B cell (primary cell): ENCODE measurements at regions not wholly inside any gene's neighbourhood (a gene's known extent, or its start where the extent isn't known, plus 50 kb on each side); places are given as distances from the start of the nearest gene placed in this dataset.

Experiments
- ATAC-seq: fragments of 200-7000 bp; cut with Tn5 transposase; one replicate; pipeline ENCODE4 v1.10.0; 2021; ENCODE audit warnings: low read depth, mild to moderate bottlenecking, moderate number of reproducible peaks, moderate library complexity
- CTCF ChIA-PET: fragments of 350-600 bp; sonication (Branson Sonifier 250); formaldehyde crosslinking; loops from one replicate; lab custom pipeline; 2021; ENCODE audit warnings: antibody characterized with exemption, inconsistent platforms; lab: Charles Lee
- POLR2A ChIA-PET: fragments of 350-600 bp; sonication (Branson Sonifier 250); formaldehyde crosslinking; loops from one replicate; lab custom pipeline; 2021; ENCODE audit warnings: antibody characterized with exemption; lab: Charles Lee
- DNase-seq: peaks from one replicate; pipeline ENCODE4 v3.0.0; 2013
- H2AFZ ChIP-seq: 2 replicates; pipeline ENCODE4 v1.6.1; 2012; ENCODE audit warnings: mild to moderate bottlenecking, low read depth, low read length; ENCODE audit not compliant: insufficient read depth, poor library complexity, severe bottlenecking
- H3K27ac ChIP-seq, 2 donors: 1 replicate in 1 of 2; 2 replicates in 1 of 2; pipeline ENCODE4 v1.5.1; 2012 to 2013; ENCODE audit warnings: low read length in 2 of 2, mild to moderate bottlenecking in 2 of 2, moderate library complexity in 1 of 2
- H3K27me3 ChIP-seq, 4 experiments: fragments of 200-600 bp in 1 of 4; sonication (generic) in 1 of 4; replicated peaks in 1 of 4; 1 replicate in 2 of 4; 2 replicates in 2 of 4; pipeline versions ENCODE4 v1.6.1 to v1.7.0; 2013 to 2016; ENCODE audit warnings: low read length in 3 of 4, mild to moderate bottlenecking in 2 of 4, mixed read lengths in 1 of 4, moderate library complexity in 1 of 4; ENCODE audit not compliant: insufficient read depth in 4 of 4, control insufficient read depth in 3 of 4; ENCODE audit errors: control extremely low read depth in 1 of 4
- H3K36me3 ChIP-seq, 2 experiments: replicated peaks in 1 of 2; 1 replicate in 1 of 2; 2 replicates in 1 of 2; pipeline versions ENCODE4 v1.6.1 to v1.7.1; 2013; ENCODE audit warnings: low read length in 1 of 2; ENCODE audit not compliant: insufficient read depth in 2 of 2, control insufficient read depth in 1 of 2; ENCODE audit errors: control extremely low read depth in 1 of 2, extremely low read depth in 1 of 2
- H3K4me1 ChIP-seq, 2 donors: fragments of 200-600 bp in 1 of 2; sonication (generic) in 1 of 2; 1 replicate in 1 of 2; 2 replicates in 1 of 2; pipeline versions ENCODE4 v1.5.1 to v1.6.1; 2013 to 2017; ENCODE audit warnings: low read length in 2 of 2; ENCODE audit not compliant: control insufficient read depth in 2 of 2, insufficient read depth in 2 of 2
- H3K4me2 ChIP-seq: replicated peaks from 2 replicates; pipeline ENCODE3; 2012; ENCODE audit warnings: mild to moderate bottlenecking, low read depth, low read length; ENCODE audit not compliant: poor library complexity, severe bottlenecking
- H3K4me3 ChIP-seq, 5 experiments: fragments of 200-600 bp in 1 of 5; sonication (generic) in 1 of 5; 1 replicate in 3 of 5; 2 replicates in 2 of 5; pipeline versions ENCODE4 v1.5.1 to v1.7.0; 2011 to 2016; ENCODE audit warnings: low read length in 4 of 5, mild to moderate bottlenecking in 4 of 5, low read depth in 2 of 5, control low read depth in 1 of 5, moderate library complexity in 1 of 5; ENCODE audit not compliant: insufficient read depth in 1 of 5; ENCODE audit errors: control extremely low read depth in 1 of 5, extremely low read depth in 1 of 5
- H3K79me2 ChIP-seq: fragments of 200-600 bp; sonication (generic); one replicate; pipeline ENCODE4 v1.6.0; 2016; ENCODE audit warnings: low read length; ENCODE audit not compliant: control insufficient read depth, insufficient read depth
- H3K9ac ChIP-seq: fragments of 200-600 bp; sonication (generic); 2 replicates; pipeline ENCODE4 v1.6.1; 2017; ENCODE audit warnings: mild to moderate bottlenecking, low read length, moderate library complexity
- H3K9me3 ChIP-seq, 3 donors: one replicate each; pipeline versions ENCODE4 v1.6.1 to v1.7.1; 2013; ENCODE audit warnings: low read length in 2 of 3; ENCODE audit not compliant: control insufficient read depth in 2 of 3, insufficient read depth in 1 of 3; ENCODE audit errors: control extremely low read depth in 1 of 3
- H4K20me1 ChIP-seq: 2 replicates; pipeline ENCODE4 v1.6.0; 2012; ENCODE audit warnings: mild to moderate bottlenecking, low read length; ENCODE audit not compliant: insufficient read depth, control insufficient read depth, poor library complexity, severe bottlenecking
- H3K27ac Mint-ChIP-seq: one replicate; pipeline ENCODE4 v1.8.0; 2021; ENCODE audit warnings: mixed read lengths
- H3K27me3 Mint-ChIP-seq: one replicate; pipeline ENCODE4 v1.8.0; 2021; ENCODE audit warnings: mixed read lengths
- H3K4me1 Mint-ChIP-seq: one replicate; pipeline ENCODE4 v1.8.0; 2021; ENCODE audit warnings: mixed read lengths
- H3K4me3 Mint-ChIP-seq: one replicate; pipeline ENCODE4 v1.8.0; 2021; ENCODE audit warnings: mixed read lengths
- H3K9me3 Mint-ChIP-seq: one replicate; pipeline ENCODE4 v1.8.0; 2022; ENCODE audit warnings: mixed read lengths; ENCODE audit not compliant: insufficient read depth
- EZH2 ChIP-seq: IDR thresholded peaks from 2 replicates; pipeline ENCODE4 v1.6.1; 2012; ENCODE audit warnings: borderline replicate concordance, low read depth, mild to moderate bottlenecking, moderate library complexity, low read length; ENCODE audit not compliant: insufficient read depth, poor library complexity, severe bottlenecking
- WGBS: methylation state at CpG from one replicate; pipeline ENCODE4 v1.1.5; 2013; ENCODE audit warnings: missing lambda C conversion rate; ENCODE audit not compliant: insufficient coverage; 5-methylcytosine and 5-hydroxymethylcytosine counted together
- intact Hi-C: fragments of 100-400 bp; cut with micrococcal nuclease; formaldehyde crosslinking; loops from one replicate; pipeline ENCODE4 v1.10.0; 2022
- TF ChIP-seq, protein P1 (sequence below): fragments of 200-600 bp; IDR thresholded peaks from one replicate; pipeline ENCODE4 v1.8.0; 2022; ENCODE audit warnings: antibody characterized with exemption, mild to moderate bottlenecking

DNA sequence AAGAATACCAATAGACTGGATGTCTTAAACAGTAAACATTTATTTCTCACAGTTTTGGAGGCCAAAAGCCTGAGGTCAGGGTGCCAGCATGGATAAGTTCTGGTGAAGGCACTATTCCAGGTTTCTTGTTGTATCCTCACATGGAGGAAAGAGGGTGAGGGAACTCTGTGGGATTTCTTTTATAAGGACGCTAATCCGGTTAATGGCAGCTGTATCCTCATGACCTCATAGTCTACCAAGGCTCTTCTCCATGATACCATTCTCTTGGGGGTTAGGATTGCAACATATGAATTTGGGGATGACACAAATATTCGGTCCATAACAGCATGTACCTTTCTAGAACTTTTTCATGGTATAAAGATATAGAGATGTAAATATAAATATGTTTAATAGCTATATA lies 412.0 kb downstream of the LMO7 start:
- Histone ChIP-seq H3K4me2 (no peak overlapping the region), H3K9me3 (no peaks in the 10 kb centered on the region), H3K4me3 (no peak overlapping the region), H3K9ac (no peak overlapping the region), H3K4me1 (no peaks in the 10 kb centered on the region), H4K20me1 (no peaks in the 10 kb centered on the region), H3K36me3 (no peaks in the 10 kb centered on the region), H3K79me2 (no peaks in the 10 kb centered on the region), H2AFZ (no peak overlapping the region), H3K27me3 (no peaks in the 10 kb centered on the region), H3K27ac (no peak overlapping the region)
- no peak for TF ChIP-seq EZH2
- TF ChIP-seq, protein P1, sequence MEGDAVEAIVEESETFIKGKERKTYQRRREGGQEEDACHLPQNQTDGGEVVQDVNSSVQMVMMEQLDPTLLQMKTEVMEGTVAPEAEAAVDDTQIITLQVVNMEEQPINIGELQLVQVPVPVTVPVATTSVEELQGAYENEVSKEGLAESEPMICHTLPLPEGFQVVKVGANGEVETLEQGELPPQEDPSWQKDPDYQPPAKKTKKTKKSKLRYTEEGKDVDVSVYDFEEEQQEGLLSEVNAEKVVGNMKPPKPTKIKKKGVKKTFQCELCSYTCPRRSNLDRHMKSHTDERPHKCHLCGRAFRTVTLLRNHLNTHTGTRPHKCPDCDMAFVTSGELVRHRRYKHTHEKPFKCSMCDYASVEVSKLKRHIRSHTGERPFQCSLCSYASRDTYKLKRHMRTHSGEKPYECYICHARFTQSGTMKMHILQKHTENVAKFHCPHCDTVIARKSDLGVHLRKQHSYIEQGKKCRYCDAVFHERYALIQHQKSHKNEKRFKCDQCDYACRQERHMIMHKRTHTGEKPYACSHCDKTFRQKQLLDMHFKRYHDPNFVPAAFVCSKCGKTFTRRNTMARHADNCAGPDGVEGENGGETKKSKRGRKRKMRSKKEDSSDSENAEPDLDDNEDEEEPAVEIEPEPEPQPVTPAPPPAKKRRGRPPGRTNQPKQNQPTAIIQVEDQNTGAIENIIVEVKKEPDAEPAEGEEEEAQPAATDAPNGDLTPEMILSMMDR, result no peak
- no peak for ATAC-seq
- intact Hi-C loops, result no loop called here
- H3K9me3 Mint-ChIP-seq, result no peaks in the 10 kb centered on the region
- H3K27me3 Mint-ChIP-seq, result peaks cover 3% of the 10 kb centered on the region
- ChIA-PET CTCF (no interaction called here), POLR2A (no interaction called here)
- WGBS, result no CpG with 5 or more reads among the region's 3 CpGs
- no peak overlapping the region for H3K27ac Mint-ChIP-seq
- DNase-seq, result no peak
- H3K4me1 Mint-ChIP-seq, result no peaks in the 10 kb centered on the region
- no peak overlapping the region for H3K4me3 Mint-ChIP-seq

DNA sequence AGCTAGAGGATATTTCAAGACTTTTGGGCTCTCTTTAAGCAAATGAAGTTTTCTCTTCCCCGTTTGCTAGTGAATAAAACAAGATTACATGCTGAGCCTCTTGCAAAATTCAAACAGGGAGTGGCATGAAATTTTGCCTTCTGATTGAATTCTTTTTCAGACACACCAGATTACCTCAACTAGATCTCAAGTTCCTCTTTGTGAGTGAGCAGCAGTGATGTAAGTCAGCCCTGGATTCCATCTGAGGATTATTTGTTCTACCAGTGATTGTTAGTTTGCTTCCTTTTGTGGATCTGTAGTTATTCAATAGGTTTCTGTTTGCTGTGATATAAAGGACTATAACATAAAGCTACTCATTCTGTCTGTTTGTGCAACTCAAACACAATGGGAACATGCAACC lies 407.7 kb downstream of the LMO7 start:
- CTCF ChIA-PET, result no interaction called here
- TF ChIP-seq, protein P1, result no peak
- no peak for TF ChIP-seq EZH2
- DNase-seq (no peak), ATAC-seq (no peak)
- POLR2A ChIA-PET, result no interaction called here
- Mint-ChIP-seq H3K4me3 (no peak overlapping the region), H3K27ac (no peak overlapping the region), H3K27me3 (peaks cover 3% of the 10 kb centered on the region), H3K4me1 (no peaks in the 10 kb centered on the region), H3K9me3 (no peaks in the 10 kb centered on the region)
- WGBS, result 80% methylated on average over 1 of the region's 1 CpG
- Histone ChIP-seq H3K9me3 (no peaks in the 10 kb centered on the region), H3K27me3 (no peaks in the 10 kb centered on the region), H4K20me1 (no peaks in the 10 kb centered on the region), H3K79me2 (no peaks in the 10 kb centered on the region), H3K4me3 (no peak overlapping the region), H2AFZ (no peak overlapping the region), H3K27ac (no peak overlapping the region), H3K4me1 (no peaks in the 10 kb centered on the region), H3K9ac (no peak overlapping the region), H3K4me2 (no peak overlapping the region), H3K36me3 (no peaks in the 10 kb centered on the region)
- intact Hi-C loops, result no loop called here
